H1 (cell line): ENCODE measurements at regions not wholly inside any gene's neighbourhood (a gene's known extent, or its start where the extent isn't known, plus 50 kb on each side); places are given as distances from the start of the nearest gene placed in this dataset.

Source experiments
- ATF2 ChIP-seq: IDR thresholded peaks from 2 replicates; pipeline ENCODE4 v1.6.1; 2012; ENCODE audit warnings: low read length, inconsistent platforms
- CTCF ChIP-seq, 3 experiments: IDR thresholded peaks; 1 replicate in 2 of 3; 2 replicates in 1 of 3; pipeline versions ENCODE4 v1.5.1 to v1.6.1; 2011; ENCODE audit warnings: low read length in 3 of 3, mild to moderate bottlenecking in 3 of 3, inconsistent platforms in 2 of 3, low read depth in 1 of 3, moderate library complexity in 1 of 3; ENCODE audit not compliant: insufficient read depth in 1 of 3; ENCODE audit errors: control extremely low read depth in 1 of 3
- JUND ChIP-seq: IDR thresholded peaks from 2 replicates; pipeline ENCODE4 v1.6.1; 2011; ENCODE audit warnings: mild to moderate bottlenecking, improper control_type of control experiment, low read length
- NANOG ChIP-seq: IDR thresholded peaks from 2 replicates; pipeline ENCODE4 v1.6.1; 2011; ENCODE audit warnings: low read length, low read depth, mild to moderate bottlenecking, inconsistent platforms; ENCODE audit not compliant: insufficient read depth, poor library complexity, severe bottlenecking
- PHF8 ChIP-seq: fragments of 200-600 bp; sonication (generic); conservative IDR thresholded peaks from 2 replicates; pipeline ENCODE4 v1.7.1; 2012; ENCODE audit warnings: low read depth, mild to moderate bottlenecking, inconsistent platforms, low read length, moderate library complexity
- RAD21 ChIP-seq, 2 experiments: IDR thresholded peaks in 1 of 2; conservative IDR thresholded peaks in 1 of 2; 2 replicates each; pipeline ENCODE4 v1.6.1; 2011; ENCODE audit warnings: low read depth in 2 of 2, low read length in 2 of 2, improper control_type of control experiment in 1 of 2, inconsistent platforms in 1 of 2, mild to moderate bottlenecking in 1 of 2, moderate library complexity in 1 of 2

- TF ChIP-seq RAD21 (IDR thresholded peaks at IDR 0.05 in 1 of 2, conservative IDR thresholded peaks at IDR 0.05 in 1 of 2; ENCODE audit: low read depth in 2 of 2, low read length in 2 of 2) (peak; percentile 29 to 50; a peak in 3 of 4 replicates), CTCF (IDR thresholded peaks at IDR 0.05; ENCODE audit: control extremely low read depth in 1 of 3, insufficient read depth in 1 of 3, low read depth in 1 of 3, low read length in 3 of 3) (peak; percentile 21 to 46 (median 32)), JUND (no peak), NANOG (no peak), PHF8 (no peak), ATF2 (no peak)
Observed at GRCh38 chr16:51376080-51376479, 225.0 kb upstream of the SALL1 start (continued).
